Dermis blood vessel endothelial cell (primary cell): ENCODE measurements at regions not wholly inside any gene's neighbourhood (a gene's known extent, or its start where the extent isn't known, plus 50 kb on each side); places are given as distances from the start of the nearest gene placed in this dataset.

Source experiments
- DNase-seq: peaks from one replicate; pipeline ENCODE4 v3.0.0; 2010

- DNase-seq, result no peak
Observed at GRCh38 chr6:168131464-168132415, 52.7 kb upstream of the FRMD1 start.

DNA sequence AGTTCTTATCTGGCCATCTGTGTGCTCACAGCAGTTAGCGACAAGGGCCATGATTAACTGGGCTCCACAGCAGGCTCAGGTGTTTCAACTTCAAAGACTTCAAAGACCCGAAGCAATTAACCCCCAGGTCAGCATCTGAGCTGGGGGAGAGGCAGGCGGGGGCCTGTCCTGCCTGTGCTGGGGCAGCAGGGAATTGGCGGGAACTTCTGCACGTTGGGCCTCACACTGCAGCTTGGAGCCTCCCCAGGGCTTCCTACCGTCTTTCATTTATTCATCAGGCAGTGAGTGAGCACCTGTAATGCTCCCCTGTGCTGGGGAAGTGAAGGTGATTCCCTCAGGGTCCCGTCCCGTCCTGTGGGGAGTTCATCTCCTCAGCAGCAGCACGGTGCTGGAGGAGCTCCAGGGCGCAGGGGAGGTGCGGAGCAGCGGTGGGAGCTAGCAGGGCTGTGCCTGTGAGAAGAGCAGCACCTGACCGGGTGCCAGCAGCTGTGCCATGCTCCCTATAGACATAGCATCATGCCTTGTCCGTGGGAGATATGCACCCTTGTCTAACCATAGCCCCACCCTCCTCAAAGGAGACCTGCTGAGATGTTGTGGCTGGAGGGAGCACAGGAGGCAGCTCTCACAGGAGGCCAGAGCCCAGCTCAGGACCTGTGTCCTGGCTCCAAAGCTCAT is 51.8 kb upstream of the FRMD1 start:
- no peak for DNase-seq

GRCh38 chr6:168130168-168130696 is 51.2 kb upstream of the FRMD1 start:
- no peak for DNase-seq

GRCh38 chr6:168129292-168130167 is 50.5 kb upstream of the FRMD1 start:
- DNase-seq, result no peak

DNA sequence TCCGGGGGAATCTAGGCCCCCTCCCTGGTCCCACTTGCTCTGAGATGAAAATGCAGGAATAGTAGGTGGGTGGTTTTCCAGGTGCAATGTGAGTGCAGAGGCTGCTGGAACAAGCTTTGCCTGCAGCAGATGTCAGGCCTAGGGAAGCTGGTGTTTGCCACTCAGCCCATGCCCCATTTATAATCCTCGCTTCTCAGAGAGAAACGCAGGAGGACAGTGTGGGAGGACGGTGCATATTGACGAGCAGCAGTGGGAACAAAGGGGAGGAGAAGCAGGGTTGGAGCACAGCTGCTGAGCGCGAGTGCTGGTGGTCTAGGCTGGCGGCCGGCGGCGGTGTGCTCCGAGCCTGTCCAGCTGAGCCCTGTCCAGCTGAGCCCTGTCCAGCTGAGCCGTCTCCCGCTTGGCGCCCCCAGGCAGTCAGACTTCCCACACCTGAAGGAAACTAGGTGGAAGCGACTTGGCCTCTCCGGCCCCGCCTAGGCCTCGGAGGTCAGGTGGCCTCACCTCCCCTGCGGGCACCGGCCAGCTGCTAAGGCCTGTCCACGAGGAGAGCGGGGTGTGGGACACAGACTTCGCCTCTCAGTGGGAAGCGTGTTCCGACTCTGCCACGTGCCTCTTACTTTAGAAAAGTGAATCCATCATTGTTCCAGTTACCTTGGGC is 49.7 kb upstream of the FRMD1 start:
- DNase-seq, result no peak
